ENCODE measurements at regions not wholly inside any gene's neighbourhood (a gene's known extent, or its start where the extent isn't known, plus 50 kb on each side); places are given as distances from the start of the nearest gene placed in this dataset.

- TF ChIP-seq RAD21 (IDR thresholded peaks at IDR 0.05; ENCODE audit: low read depth) (no peak), EP300 (IDR thresholded peaks at IDR 0.05; ENCODE audit: borderline replicate concordance) (no peak), FOXM1 (IDR thresholded peaks at IDR 0.05; ENCODE audit: borderline replicate concordance, low read depth) (no peak), TAF1 (IDR thresholded peaks at IDR 0.05; ENCODE audit: low read depth) (no peak), EGR1 (IDR thresholded peaks at IDR 0.05) (no peak), NFIC (IDR thresholded peaks at IDR 0.05) (no peak), TCF12 (IDR thresholded peaks at IDR 0.05; ENCODE audit: low read depth) (no peak), CEBPB (IDR thresholded peaks at IDR 0.05) (no peak), YY1 (IDR thresholded peaks at IDR 0.05; ENCODE audit: low read depth) (no peak)
- TF ChIP-seq, protein P1, sequence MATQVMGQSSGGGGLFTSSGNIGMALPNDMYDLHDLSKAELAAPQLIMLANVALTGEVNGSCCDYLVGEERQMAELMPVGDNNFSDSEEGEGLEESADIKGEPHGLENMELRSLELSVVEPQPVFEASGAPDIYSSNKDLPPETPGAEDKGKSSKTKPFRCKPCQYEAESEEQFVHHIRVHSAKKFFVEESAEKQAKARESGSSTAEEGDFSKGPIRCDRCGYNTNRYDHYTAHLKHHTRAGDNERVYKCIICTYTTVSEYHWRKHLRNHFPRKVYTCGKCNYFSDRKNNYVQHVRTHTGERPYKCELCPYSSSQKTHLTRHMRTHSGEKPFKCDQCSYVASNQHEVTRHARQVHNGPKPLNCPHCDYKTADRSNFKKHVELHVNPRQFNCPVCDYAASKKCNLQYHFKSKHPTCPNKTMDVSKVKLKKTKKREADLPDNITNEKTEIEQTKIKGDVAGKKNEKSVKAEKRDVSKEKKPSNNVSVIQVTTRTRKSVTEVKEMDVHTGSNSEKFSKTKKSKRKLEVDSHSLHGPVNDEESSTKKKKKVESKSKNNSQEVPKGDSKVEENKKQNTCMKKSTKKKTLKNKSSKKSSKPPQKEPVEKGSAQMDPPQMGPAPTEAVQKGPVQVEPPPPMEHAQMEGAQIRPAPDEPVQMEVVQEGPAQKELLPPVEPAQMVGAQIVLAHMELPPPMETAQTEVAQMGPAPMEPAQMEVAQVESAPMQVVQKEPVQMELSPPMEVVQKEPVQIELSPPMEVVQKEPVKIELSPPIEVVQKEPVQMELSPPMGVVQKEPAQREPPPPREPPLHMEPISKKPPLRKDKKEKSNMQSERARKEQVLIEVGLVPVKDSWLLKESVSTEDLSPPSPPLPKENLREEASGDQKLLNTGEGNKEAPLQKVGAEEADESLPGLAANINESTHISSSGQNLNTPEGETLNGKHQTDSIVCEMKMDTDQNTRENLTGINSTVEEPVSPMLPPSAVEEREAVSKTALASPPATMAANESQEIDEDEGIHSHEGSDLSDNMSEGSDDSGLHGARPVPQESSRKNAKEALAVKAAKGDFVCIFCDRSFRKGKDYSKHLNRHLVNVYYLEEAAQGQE (IDR thresholded peaks at IDR 0.05; ENCODE audit: low read depth) = no peak
- TF ChIP-seq, protein P2, sequence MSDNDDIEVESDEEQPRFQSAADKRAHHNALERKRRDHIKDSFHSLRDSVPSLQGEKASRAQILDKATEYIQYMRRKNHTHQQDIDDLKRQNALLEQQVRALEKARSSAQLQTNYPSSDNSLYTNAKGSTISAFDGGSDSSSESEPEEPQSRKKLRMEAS (IDR thresholded peaks at IDR 0.05) = no peak
Observed at GRCh38 chr12:115348301-115348700, 664.3 kb upstream of the TBX3 start.
